Globus pallidus (tissue), 1 donor: ENCODE measurements at regions not wholly inside any gene's neighbourhood (a gene's known extent, or its start where the extent isn't known, plus 50 kb on each side); places are given as distances from the start of the nearest gene placed in this dataset.
"Not testable (repeated sequence)": the region's sequence is repeated elsewhere in the genome, so short reads cannot be mapped to it uniquely, and the experiment has no call there.

Experiments used
- DNase-seq: peaks from one replicate; pipeline ENCODE4 v3.0.0-alpha.2; 2015; ENCODE audit warnings: low spot score

DNA sequence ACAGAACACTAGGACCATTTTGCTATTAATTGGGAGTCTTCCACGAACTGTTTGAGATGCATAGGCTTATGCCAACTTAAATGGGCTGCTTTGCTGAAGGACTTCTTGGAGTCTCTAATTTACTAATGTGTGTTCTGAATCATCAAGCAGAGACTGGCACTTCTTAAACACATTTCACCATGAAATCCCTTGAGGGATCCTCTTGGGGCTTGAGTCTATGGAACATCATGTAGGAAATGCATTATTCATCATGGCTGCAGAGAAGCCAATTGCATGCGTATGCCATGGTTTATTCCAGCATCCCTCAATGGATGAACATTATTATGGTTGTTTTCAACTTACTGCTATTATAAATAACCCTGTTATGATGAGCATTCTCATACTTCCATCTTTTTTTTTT is 73.4 kb downstream of the FGD2 start:
- no peak for DNase-seq

DNA sequence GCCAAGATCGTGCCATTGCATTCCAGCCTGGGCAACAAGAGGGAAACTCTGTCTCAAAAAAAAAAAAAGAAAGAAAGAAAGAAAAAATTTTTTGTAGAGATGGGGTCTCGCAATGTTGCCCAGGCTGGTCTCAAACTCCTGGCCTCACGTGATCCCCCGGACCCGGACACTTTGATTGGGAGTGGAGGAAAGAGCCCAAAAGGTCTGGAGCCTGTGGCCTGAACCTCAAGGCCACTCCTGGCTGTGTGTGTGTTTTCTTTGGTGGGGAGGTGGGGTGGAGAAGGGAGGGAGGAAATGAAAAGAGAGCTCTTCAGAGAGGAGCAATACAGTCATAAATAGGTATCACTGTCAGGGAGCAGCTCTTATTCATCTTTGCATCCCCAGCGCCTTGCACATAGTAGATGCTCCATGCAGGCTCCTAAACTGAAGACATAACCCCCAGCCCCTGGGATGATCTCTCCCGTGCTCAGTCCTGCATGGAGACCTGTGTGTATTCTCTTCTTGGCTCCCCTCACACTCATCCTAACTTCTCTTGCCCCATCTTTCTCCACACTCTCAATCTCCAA is 75.7 kb downstream of the FGD2 start:
- no peak for DNase-seq

DNA sequence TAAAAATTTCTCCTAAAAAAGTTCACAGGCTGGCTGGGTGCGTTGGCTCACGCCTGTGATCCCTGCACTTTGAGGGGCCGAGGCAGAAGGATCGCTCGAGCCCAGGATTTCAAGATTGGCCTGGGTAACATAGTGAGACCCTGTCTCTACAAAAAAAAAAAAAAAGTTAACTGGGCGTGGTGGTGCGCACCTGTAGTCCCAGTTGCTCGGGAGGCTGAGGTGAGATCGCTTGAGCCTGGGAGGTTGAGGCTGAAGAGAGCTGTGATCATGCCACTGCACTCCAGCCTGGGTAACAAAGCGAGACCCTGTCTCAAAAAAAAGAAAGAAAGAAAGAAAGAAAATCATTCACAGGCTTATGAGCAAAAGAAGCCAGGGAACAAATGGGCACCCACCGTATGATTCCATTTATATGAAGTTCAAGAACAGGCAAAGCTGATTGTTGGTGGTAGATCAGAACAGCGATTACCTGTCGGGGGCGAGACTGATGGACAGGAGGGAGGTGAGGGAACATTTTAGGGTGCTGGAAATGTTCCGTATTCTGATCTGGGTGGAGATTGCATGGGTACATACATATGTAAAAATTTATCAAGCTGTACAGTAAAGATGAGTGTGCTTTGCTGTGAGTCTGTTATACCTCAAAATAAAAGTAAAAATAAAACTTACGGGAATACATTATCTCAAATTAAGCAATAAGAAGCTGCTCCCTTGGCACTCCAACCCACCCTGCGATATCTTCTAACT is 77.1 kb downstream of the FGD2 start:
- DNase-seq: no peak

DNA sequence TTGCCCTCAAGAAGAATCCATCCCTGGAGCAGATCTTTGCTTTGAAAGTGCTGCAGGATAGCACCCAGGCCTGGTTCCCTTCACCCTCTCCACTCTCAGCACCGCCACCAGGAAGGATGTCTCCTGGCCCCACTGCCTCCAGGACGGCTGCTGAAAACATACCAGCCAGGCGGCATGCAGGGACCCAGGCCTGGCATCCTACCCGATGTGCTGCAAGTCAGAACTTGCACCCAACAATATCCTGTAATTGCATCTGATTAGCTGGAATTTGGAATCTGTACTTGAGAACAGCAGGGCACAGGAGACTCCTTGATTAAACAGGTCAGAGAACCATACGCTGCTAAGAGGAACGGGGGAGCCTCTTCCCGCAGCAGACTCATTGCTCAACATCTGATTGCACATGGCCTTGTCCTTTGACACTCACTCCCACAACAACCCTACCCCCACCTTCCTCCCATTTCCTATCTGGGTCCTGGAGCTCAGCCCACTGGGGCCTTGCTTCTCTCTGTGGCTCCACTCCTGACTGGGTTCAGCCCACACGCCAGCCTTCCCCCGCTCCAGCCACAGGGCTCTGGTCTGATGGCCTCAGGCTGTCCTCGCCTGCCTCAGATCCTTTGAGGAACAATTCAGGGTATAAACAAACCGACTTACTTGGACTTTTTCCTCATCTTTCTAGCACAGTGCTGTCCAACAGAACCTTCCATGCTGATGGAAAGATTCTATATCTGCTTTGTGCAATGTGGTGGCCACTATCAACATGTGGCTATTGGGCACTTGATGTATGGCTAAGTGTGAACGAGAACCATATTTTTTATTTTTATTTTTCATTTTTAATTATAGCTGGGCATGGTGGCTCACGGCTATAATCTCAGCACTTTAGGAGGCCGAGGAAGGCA is 78.0 kb downstream of the FGD2 start:
- peak; percentile 58 for DNase-seq

DNA sequence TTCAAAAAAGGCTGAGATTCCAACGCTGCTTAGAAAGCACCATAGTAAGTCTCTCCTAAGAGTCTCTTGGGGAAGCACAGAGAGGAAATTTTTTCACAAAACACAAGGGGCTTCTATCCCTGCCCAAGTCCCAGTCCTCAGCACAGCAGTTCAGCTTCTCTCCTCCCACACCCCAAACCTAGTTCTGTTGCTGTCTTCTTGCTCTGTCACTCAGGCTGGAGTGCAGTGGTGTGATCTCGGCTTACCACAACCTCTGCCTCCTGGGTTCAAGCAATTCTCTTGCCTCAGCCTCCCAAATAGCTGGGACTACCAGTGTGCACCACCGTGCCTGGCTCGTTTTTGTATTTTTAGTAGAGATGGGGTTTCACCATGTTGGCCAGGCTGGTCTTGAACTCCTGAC is 79.2 kb downstream of the FGD2 start:
- DNase-seq: not testable (repeated sequence)

DNA sequence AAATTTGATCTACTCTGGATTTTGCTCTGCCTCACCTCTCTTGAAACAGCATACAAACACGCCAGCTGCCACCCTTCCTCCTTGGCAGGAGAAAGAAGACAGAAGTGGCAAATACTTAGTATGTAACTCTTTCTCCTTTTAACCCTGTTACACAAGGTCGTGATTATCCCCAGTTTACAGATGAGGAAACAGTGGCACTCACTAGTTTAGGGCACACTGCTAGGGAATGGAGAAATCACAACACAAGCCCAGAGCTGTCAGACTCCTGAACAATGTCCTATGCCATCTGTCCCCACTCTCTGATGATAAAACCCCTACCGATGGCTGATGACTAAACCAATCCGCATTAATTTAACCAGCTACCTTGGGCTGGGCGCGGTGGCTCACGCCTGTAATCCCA is 79.7 kb downstream of the FGD2 start:
- DNase-seq: no peak

DNA sequence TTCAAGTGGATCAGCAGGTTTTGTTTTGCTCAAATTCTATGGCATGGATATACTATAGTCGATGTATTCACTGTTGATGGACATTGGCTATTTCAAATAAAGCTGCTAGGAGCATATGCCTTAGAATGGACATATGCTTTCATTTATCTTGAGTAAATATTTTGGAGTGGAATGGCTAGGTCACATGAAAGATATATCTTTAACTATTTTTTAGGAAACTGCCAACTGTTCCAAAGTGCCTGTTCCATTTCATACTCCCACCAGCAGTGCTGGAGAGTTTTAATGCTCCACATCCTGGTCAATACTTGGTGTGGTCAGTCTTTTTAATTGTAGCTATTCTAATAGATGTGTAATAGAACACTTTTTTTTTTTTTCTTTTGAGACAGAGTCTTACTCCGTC is 81.1 kb upstream of the PIM1 start:
- DNase-seq: no peak

DNA sequence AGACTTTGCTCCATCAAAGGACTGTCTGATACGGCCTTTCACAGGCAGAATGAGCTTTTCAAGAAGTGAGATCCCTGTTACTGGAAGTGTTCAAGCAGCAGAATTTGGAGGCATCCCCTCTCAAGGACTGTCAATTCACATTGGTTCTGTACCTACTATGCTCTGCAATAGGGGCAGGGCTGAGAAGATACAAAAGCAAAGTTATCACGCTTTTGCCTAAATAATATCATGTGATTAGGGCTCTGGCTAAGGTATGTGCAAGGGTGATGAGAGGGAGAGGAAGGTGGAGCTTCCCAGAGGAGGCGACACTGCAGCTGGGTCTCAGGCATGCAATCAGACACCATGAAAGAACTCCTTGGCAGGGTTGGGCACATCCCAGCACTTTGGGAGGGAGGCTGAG is 80.2 kb upstream of the PIM1 start:
- no peak for DNase-seq

DNA sequence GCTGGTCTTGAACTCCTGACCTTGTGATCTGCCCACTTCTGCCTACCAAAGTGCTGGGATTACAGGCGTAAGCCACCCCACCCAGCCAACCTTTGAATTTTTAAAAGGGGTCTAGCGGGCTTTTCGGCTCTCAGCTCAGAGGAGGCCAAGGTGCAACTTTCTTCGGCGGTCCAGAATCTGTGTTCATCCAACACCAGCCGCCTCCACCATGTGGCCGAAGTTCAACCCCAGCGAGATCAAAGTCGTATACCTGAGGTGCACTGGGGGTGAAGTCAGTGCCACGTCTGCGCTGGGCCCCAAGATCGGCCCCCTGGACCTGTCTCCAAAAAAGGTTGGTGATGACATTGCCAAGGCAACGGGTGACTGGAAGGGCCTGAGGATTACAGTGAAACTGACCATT is 78.8 kb upstream of the PIM1 start:
- DNase-seq: not testable (repeated sequence)

DNA sequence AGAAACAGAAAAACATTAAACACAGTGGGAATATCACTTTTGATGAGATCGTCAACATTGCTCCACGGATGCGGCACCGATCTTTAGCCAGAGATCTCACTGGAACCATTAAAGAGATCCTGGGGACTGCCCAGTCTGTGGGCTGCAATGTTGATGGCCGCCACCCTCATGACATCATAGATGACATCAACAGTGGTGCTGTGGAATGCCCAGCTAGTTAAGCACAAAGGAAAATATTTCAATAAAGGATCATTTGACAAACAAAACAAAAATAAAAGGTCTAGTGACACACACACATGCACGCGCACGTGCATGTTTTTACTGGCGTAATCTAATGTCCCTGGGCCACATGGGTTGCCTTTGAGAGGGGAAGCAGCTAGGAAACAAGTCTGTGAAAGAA is 78.4 kb upstream of the PIM1 start:
- DNase-seq: not testable (repeated sequence)

DNA sequence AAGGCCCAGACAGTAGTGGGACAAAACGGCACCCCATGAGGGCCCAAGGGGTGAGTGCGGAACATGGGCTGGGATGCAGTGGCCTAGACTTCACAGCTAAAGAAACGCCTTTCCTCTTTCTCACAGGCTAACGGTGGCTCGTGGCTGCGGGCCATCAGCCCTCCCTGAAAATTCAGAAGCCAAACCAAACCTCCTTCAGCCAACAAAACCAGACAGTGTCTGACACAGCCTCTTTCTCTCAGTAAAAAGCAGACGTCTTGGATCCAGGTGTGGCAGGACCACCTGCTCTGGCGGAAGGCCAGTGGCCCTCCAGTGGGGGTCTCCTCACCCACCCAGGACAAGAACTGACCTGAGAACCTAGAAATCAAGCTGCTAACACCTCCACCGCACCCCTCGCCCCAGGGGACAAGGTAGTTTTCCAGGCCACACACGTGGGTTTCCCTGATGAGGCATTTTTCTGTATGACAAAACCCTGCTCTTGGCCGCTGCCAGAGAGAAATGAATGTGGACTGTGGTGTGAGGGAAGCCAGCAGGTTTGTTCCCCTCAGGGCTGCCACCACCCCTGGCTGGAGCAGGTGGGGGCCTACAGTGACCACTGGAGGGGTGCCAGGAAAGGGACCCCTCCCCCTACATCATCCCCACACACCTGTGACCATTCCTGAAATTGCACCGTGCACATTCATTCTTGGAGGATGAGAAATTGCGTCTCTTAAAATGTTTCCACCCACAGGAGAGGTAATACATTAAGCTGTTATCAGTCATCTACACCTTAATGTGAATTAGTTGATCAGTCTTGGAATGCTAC is 76.8 kb upstream of the PIM1 start:
- DNase-seq: no peak

DNA sequence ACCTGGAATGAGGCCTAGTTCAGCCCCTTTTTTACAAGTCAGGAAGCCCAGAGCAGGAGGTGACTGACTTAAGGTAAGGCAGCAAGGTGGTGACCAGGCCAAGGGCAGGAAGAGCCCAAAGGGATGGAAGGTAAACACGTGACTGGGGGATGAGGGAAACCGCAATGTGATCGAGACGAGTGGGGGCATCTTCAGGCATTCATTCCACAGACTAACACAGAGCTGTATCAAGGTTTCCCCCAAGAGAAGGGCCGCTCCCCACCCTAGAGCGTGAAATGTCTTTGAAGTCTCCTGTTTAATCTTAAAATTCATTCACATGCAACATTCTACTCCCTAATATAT is 76.3 kb upstream of the PIM1 start:
- no peak for DNase-seq

DNA sequence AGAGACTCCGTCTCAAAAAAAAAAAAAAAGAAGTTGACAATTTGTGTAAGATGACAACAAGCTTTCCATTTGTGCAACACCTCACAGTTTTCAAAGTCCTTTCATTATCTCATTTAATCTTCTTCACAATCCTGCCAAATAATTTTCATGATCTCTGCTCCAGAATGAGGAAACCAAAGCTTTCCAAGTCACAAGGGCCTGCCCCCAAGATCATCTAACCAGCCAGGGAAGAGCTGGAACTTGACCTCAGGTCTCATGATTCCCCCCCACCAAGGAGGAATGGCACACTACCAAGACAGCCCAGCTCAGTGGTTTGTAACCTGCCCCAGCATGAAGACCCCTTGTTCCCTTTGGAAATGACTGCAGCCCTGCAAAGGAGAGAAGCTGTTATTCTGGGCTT is 74.0 kb upstream of the PIM1 start:
- no peak for DNase-seq

DNA sequence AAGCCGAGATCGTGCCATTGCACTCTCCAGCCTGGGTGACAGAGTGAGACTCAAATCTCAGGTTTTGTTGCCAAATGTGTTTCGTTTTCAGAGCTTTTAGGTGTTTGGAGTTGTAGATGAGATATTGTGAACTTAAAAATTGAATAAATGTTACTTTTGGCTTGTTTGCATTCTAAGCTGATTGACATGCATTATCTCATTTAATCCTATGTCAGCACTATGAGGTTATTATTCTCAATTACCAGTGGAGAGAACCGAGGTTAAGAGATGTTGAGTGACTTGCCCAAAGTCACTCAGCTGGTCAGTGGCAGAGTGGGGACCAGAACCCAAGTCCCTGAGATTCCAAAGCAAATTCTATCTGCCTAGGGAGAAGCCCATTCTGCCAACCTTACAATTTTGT is 72.6 kb upstream of the PIM1 start:
- DNase-seq: no peak

DNA sequence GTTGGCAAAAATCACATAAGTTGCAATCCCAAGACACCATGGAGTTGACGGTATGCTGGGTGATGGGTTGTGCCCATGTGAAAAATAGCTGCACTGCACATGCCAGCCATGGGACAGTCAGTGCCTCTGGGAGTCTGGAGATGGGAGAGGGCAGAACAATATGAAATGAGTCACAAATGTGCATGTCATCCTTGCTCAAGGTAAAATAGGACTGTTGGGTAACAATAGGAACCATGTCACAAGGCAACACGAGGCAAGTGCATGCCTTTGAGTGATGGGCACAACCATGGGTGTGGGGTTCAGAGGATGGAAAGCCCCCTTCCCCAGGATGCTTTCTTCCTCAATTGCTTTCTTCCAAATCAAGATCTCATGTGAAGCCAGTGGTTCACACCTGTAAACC is 70.5 kb upstream of the PIM1 start:
- no peak for DNase-seq

DNA sequence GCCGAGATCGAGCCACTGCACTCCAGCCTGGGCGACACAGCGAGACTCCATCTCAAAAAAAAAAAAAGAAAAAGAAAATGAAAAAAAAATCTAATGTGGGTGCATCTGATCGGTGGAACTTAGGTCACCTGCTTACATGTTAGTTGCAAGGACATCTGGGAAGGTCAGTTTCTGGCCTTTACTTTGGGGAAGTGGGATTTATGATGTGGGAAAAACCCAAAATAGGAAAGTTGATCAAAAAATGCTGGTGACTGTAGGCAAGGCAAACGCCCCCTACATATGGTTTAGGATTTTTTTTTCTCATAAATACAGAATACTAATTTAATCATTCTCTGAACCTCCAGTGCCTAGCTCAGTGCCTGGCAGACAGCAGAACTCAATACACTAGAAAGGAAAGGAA is 69.2 kb upstream of the PIM1 start:
- DNase-seq: no peak

DNA sequence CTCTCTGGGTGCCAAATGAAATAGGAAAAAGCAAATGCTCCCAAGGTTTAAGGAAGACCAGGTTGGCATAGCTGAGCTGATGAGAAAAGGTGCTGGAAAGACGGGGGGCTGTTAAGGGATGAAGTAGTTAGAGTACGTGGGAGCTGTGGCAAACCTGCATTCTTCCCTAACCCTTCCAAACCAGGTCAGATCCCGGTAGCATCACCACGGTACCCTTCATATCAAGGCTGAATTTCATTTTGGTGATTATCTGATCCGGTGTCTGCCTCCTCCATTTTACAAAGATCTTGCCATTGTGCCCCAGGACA is 68.0 kb upstream of the PIM1 start:
- DNase-seq: no peak

DNA sequence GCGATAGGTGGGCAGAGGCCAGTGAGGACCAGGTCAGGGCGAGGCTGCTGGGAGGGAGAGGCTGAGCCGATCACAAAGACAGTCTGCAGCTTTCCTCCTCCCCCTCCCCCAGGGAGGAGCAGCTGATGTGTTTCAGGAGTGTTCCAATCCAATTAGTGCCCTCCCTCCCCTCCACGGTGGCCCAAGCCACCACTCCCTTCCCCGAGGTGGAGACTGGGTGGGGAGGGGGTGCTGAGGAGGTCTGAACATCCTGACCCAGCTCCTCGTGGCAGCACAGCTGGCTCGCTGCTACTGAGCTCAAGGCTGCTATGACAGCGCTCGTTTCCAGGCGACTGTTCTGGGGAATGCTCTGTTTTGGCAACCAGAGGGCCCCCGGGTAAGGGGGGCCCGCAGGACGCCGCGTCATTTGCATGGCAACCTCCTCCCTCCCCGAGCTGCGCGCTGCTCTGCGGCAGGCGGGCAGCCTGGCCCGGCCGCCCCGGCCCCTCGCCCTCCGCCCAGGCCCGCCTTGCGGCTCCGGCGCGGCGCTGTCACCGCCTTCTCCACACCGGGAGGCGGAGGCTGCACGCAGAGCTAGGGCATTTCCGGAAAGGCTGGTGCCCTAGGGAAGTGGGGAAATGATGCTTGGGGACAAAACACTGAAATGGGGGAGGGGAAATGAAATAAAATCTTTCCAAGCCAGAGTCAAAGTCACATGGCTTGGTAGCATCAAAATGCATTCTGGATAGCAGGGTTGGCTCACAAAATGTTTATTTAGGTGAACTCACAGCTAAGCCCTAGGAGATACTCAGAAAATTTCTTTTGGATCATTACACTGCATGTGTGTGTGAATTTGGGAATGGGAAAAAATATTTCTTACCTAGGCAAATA is 67.4 kb upstream of the PIM1 start:
- DNase-seq: peak; percentile 94

DNA sequence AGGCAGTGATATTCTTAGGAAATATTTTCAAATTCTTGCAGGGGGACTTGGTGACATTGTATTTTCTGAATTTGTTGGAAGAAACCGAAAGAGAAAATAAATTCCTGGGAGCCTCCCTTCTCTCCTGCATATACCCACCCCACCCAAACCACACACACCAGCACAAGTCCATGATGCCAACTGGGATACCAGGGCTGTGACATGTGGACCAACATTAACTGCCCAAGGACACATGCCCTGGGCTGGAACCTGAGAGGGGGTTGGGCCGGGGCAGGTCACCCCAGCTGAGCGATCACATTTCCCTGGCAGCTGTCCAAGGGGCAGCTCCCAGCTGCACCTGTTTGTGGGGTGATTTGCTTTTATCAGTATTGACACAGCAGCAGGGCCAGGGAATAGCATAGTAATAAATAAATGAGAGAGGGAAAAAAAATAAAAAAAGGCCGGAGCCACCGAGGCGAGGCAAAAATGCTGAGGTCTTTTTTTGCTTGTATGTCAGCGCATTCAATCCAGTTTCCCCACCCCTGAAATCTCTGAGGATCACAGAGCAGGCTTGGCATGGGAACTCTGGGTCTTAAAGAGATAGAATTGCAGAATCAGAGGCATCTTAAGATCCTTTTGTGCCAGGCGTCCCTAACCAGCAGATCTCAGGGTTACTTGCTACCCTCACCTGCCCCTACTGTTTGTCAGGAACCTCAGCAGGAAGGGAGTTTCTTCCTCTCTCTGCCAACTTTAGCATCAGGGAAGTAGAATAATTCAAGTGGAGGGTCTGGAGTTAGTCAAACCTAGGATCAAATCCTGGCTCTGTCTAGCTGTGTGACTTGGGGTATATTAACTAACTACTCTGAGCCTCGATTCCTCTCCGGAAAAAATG is 66.5 kb upstream of the PIM1 start:
- peak; percentile 53 for DNase-seq

DNA sequence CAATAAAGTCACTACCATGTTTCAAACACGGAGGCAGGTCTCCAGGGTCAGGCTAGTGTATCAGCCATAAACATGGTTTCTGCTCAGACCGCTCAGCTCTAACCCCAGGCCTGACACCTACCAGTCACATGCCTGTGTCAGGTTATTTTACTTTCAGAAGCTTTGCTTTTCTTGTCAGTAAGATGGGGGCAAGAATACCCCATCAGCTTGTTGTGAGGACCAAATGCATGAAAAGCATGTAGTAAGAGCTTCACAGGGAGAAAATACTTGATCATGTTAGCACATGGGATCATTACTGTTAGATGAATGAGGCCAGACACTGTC is 65.2 kb upstream of the PIM1 start:
- no peak for DNase-seq
